H9 (cell line): ENCODE measurements at regions not wholly inside any gene's neighbourhood (a gene's known extent, or its start where the extent isn't known, plus 50 kb on each side); places are given as distances from the start of the nearest gene placed in this dataset.

ENCODE experiments used
- DNase-seq: peaks from one replicate; pipeline ENCODE4 v3.0.0-alpha.2; 2017
- H2AFZ ChIP-seq: one replicate; pipeline ENCODE4 v1.6.1; 2013; ENCODE audit warnings: mild to moderate bottlenecking, low read length, control low read depth, moderate library complexity
- H2AK5ac ChIP-seq: 2 replicates; pipeline ENCODE4 v1.6.1; 2013; ENCODE audit warnings: low read length, control low read depth, mixed read lengths; ENCODE audit not compliant: insufficient read length
- H2BK120ac ChIP-seq: one replicate; pipeline ENCODE4 v1.6.1; 2013; ENCODE audit warnings: low read depth, mild to moderate bottlenecking, low read length, control low read depth, inconsistent platforms; ENCODE audit not compliant: poor library complexity, severe bottlenecking
- H2BK12ac ChIP-seq: 2 replicates; pipeline ENCODE4 v1.6.1; 2013; ENCODE audit warnings: low read length, control low read depth, mixed read lengths, low read depth; ENCODE audit not compliant: insufficient read length
- H2BK15ac ChIP-seq: 2 replicates; pipeline ENCODE4 v1.6.1; 2013; ENCODE audit warnings: low read depth, low read length, control low read depth
- H2BK20ac ChIP-seq: one replicate; pipeline ENCODE4 v1.6.1; 2013; ENCODE audit warnings: low read depth, mild to moderate bottlenecking, low read length, control low read depth, inconsistent platforms; ENCODE audit not compliant: poor library complexity, severe bottlenecking
- H2BK5ac ChIP-seq: 2 replicates; pipeline ENCODE4 v1.6.1; 2013; ENCODE audit warnings: low read length, control low read depth, mixed read lengths; ENCODE audit not compliant: insufficient read length
- H3K14ac ChIP-seq: 2 replicates; pipeline ENCODE4 v1.6.1; 2013; ENCODE audit warnings: low read length, control low read depth; ENCODE audit not compliant: insufficient read depth
- H3K18ac ChIP-seq: 2 replicates; pipeline ENCODE4 v1.6.1; 2013; ENCODE audit warnings: low read depth, mild to moderate bottlenecking, mixed read lengths, low read length, control low read depth; ENCODE audit not compliant: insufficient read length
- H3K23ac ChIP-seq: 2 replicates; pipeline ENCODE4 v1.6.1; 2013; ENCODE audit warnings: low read length, control low read depth, mixed read lengths, low read depth; ENCODE audit not compliant: insufficient read length
- H3K23me2 ChIP-seq: 2 replicates; pipeline ENCODE4 v1.6.1; 2013; ENCODE audit warnings: low read depth, mild to moderate bottlenecking, mixed read lengths, low read length, control low read depth; ENCODE audit not compliant: insufficient read length, poor library complexity, severe bottlenecking
- H3K27ac ChIP-seq: 2 replicates; pipeline ENCODE4 v1.5.1; 2013; ENCODE audit warnings: low read length, control low read depth, mixed read lengths, low read depth; ENCODE audit not compliant: insufficient read length
- H3K27me3 ChIP-seq: 2 replicates; pipeline ENCODE4 v1.6.1; 2013; ENCODE audit warnings: low read length, control low read depth, inconsistent platforms; ENCODE audit not compliant: insufficient read depth
- H3K4ac ChIP-seq: 2 replicates; pipeline ENCODE4 v1.6.1; 2013; ENCODE audit warnings: low read depth, mild to moderate bottlenecking, control low read depth, inconsistent platforms, low read length, moderate library complexity
- H3K4me1 ChIP-seq: 2 replicates; pipeline ENCODE4 v1.6.1; 2013; ENCODE audit warnings: low read length, control low read depth, inconsistent platforms; ENCODE audit not compliant: insufficient read depth
- H3K4me2 ChIP-seq: 2 replicates; pipeline ENCODE4 v1.6.1; 2013; ENCODE audit warnings: low read length, control low read depth, mixed read lengths; ENCODE audit not compliant: insufficient read length, insufficient read depth
- H3K56ac ChIP-seq: 2 replicates; pipeline ENCODE4 v1.6.1; 2013; ENCODE audit warnings: low read depth, mild to moderate bottlenecking, mixed read lengths, low read length, control low read depth; ENCODE audit not compliant: insufficient read length
- H3K79me1 ChIP-seq: 2 replicates; pipeline ENCODE4 v1.6.1; 2013; ENCODE audit warnings: low read depth, mild to moderate bottlenecking, moderate library complexity, low read length, control low read depth, inconsistent platforms; ENCODE audit not compliant: insufficient read depth, poor library complexity, severe bottlenecking
- H3K79me2 ChIP-seq: 2 replicates; pipeline ENCODE4 v1.6.1; 2013; ENCODE audit warnings: low read length, control low read depth, inconsistent platforms; ENCODE audit not compliant: insufficient read depth
- H3K9ac ChIP-seq: 2 replicates; pipeline ENCODE4 v1.6.1; 2013; ENCODE audit warnings: low read length, control low read depth, mixed read lengths; ENCODE audit not compliant: insufficient read length; ENCODE audit errors: extremely low read depth
- H3K9me3 ChIP-seq: one replicate; pipeline ENCODE4 v1.6.1; 2013; ENCODE audit warnings: low read depth, low read length, inconsistent platforms; ENCODE audit not compliant: control insufficient read depth
- H3T11ph ChIP-seq: one replicate; pipeline ENCODE4 v1.6.1; 2013; ENCODE audit warnings: mild to moderate bottlenecking, low read length, control low read depth, inconsistent platforms
- H4K20me1 ChIP-seq: one replicate; pipeline ENCODE4 v1.6.1; 2013; ENCODE audit not compliant: control insufficient read depth, insufficient read length, insufficient read depth
- H4K5ac ChIP-seq: 2 replicates; pipeline ENCODE4 v1.6.1; 2013; ENCODE audit warnings: low read depth, mild to moderate bottlenecking, mixed read lengths, low read length, control low read depth; ENCODE audit not compliant: insufficient read length
- H4K8ac ChIP-seq: replicated peaks from 2 replicates; pipeline ENCODE4 v1.6.1; 2013; ENCODE audit warnings: low read length, control low read depth, mixed read lengths, low read depth; ENCODE audit not compliant: insufficient read length
- H4K91ac ChIP-seq: 2 replicates; pipeline ENCODE4 v1.6.1; 2013; ENCODE audit warnings: low read depth, mild to moderate bottlenecking, moderate library complexity, mixed read lengths, low read length, control low read depth; ENCODE audit not compliant: insufficient read length
- H3K27ac Mint-ChIP-seq, 3 experiments: 2 replicates in 2 of 3; 3 replicates in 1 of 3; pipeline ENCODE4 v1.8.0; 2020 to 2021; ENCODE audit warnings: mixed read lengths in 3 of 3, mild to moderate bottlenecking in 1 of 3, moderate library complexity in 1 of 3
- H3K27me3 Mint-ChIP-seq: 2 replicates; pipeline ENCODE4 v1.8.0; 2021; ENCODE audit warnings: low read depth, mild to moderate bottlenecking, moderate library complexity, mixed read lengths
- H3K36me3 Mint-ChIP-seq, 3 experiments: 2 replicates in 2 of 3; 3 replicates in 1 of 3; pipeline ENCODE4 v1.8.0; 2020 to 2021; ENCODE audit warnings: low read depth in 3 of 3, mixed read lengths in 3 of 3; ENCODE audit not compliant: insufficient read depth in 1 of 3
- H3K4me1 Mint-ChIP-seq, 2 experiments: 2 replicates each; pipeline ENCODE4 v1.8.0; 2020; ENCODE audit warnings: mixed read lengths in 2 of 2
- H3K4me3 Mint-ChIP-seq, 2 experiments: 2 replicates in 1 of 2; 3 replicates in 1 of 2; pipeline ENCODE4 v1.8.0; 2020 to 2021; ENCODE audit warnings: mild to moderate bottlenecking in 2 of 2, mixed read lengths in 2 of 2, moderate library complexity in 1 of 2
- H3K9me3 Mint-ChIP-seq, 2 experiments: 2 replicates in 1 of 2; 3 replicates in 1 of 2; pipeline ENCODE4 v1.8.0; 2020; ENCODE audit warnings: mild to moderate bottlenecking in 2 of 2, mixed read lengths in 2 of 2, moderate library complexity in 1 of 2
- WGBS: extraction: QIAGEN DNeasy Blood & Tissue Kit; methylation state at CpG from one replicate; pipeline ENCODE4 v1.1.7; 2013; ENCODE audit warnings: missing lambda C conversion rate, low lambda C conversion rate, mixed read lengths; ENCODE audit not compliant: insufficient read length; ENCODE audit errors: extremely low coverage; 5-methylcytosine and 5-hydroxymethylcytosine counted together
- TF ChIP-seq, protein P1 (sequence below): fragments of 200-600 bp; sonication (generic); conservative IDR thresholded peaks from 3 replicates; pipeline ENCODE4 v1.8.0; 2021; ENCODE audit warnings: antibody characterized with exemption, mild to moderate bottlenecking

DNA sequence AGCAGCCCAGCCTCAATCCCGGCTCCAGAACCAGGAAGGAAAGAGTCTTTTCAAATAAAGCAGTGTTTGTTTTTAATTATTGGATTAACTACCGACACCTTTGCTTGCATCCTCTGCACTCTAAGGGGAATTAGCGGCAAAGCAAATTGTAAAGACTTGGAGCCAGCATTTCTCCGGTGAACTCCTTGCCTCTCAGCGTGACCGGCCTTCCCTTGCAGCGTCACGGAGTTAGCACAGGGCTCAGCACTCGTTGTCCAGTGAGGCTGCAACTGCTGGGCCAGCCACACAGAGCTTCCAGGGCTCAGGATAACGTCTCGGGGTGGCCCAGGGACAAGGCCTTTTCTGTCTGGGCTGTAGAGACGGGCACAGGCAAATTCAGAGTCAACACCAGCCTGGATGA, 180.6 kb downstream of the OLFM1 start:
- TF ChIP-seq, protein P1, sequence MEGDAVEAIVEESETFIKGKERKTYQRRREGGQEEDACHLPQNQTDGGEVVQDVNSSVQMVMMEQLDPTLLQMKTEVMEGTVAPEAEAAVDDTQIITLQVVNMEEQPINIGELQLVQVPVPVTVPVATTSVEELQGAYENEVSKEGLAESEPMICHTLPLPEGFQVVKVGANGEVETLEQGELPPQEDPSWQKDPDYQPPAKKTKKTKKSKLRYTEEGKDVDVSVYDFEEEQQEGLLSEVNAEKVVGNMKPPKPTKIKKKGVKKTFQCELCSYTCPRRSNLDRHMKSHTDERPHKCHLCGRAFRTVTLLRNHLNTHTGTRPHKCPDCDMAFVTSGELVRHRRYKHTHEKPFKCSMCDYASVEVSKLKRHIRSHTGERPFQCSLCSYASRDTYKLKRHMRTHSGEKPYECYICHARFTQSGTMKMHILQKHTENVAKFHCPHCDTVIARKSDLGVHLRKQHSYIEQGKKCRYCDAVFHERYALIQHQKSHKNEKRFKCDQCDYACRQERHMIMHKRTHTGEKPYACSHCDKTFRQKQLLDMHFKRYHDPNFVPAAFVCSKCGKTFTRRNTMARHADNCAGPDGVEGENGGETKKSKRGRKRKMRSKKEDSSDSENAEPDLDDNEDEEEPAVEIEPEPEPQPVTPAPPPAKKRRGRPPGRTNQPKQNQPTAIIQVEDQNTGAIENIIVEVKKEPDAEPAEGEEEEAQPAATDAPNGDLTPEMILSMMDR = no peak
- Histone ChIP-seq H2BK120ac (no peak overlapping the region), H4K91ac (no peak overlapping the region), H3K9me3 (no peaks in the 10 kb centered on the region), H2AFZ (no peak overlapping the region), H3K79me1 (no peaks in the 10 kb centered on the region), H3K18ac (no peak overlapping the region), H3K4ac (no peak overlapping the region), H3K23ac (no peak overlapping the region), H2BK5ac (no peak overlapping the region), H3K23me2 (no peaks in the 10 kb centered on the region), H4K8ac (no peak overlapping the region), H3K79me2 (no peaks in the 10 kb centered on the region), H2BK20ac (no peak overlapping the region), H2BK15ac (no peak overlapping the region), H3K56ac (no peak overlapping the region), H2AK5ac (no peak overlapping the region), H3K4me2 (no peak overlapping the region), H4K20me1 (no peaks in the 10 kb centered on the region), H3T11ph (no peak overlapping the region), H3K4me1 (no peaks in the 10 kb centered on the region), H4K5ac (no peak overlapping the region), H3K27me3 (no peaks in the 10 kb centered on the region), H3K27ac (no peak overlapping the region), H3K14ac (no peak overlapping the region), H3K9ac (no peak overlapping the region), H2BK12ac (no peak overlapping the region)
- Mint-ChIP-seq H3K4me3 (no peak overlapping the region), H3K36me3 (no peaks in the 10 kb centered on the region; a peak in 1 of 7 replicates), H3K4me1 (peaks cover 12 to 21% of the 10 kb centered on the region in 2 experiments), H3K27ac (no peak overlapping the region), H3K27me3 (peaks cover 8% of the 10 kb centered on the region), H3K9me3 (peaks cover 0 to 2% of the 10 kb centered on the region in 2 experiments; a peak in 2 of 5 replicates)
- no peak for DNase-seq
- no CpG with 5 or more reads among the region's 12 CpGs for WGBS
